ENCODE measurements at regions not wholly inside any gene's neighbourhood (a gene's known extent, or its start where the extent isn't known, plus 50 kb on each side); places are given as distances from the start of the nearest gene placed in this dataset.

- H3K27me3 Mint-ChIP-seq: peaks cover 19% of the 10 kb centered on the region
- no peaks in the 10 kb centered on the region for H3K9me3 ChIP-seq (ENCODE audit: control insufficient read depth, low read length, poor library complexity, severe bottlenecking)
- H3K27ac Mint-ChIP-seq: no peak overlapping the region
- H3K36me3 Mint-ChIP-seq (ENCODE audit: low read depth): no peaks in the 10 kb centered on the region
- no peak overlapping the region for H3K4me3 Mint-ChIP-seq
- no peaks in the 10 kb centered on the region for H3K4me1 Mint-ChIP-seq
- ATAC-seq: no peak
- no peak for DNase-seq
These were observed 77.5 kb upstream of the CACNA1A start for GRCh38 chr19:13583753-13584152.

DNA sequence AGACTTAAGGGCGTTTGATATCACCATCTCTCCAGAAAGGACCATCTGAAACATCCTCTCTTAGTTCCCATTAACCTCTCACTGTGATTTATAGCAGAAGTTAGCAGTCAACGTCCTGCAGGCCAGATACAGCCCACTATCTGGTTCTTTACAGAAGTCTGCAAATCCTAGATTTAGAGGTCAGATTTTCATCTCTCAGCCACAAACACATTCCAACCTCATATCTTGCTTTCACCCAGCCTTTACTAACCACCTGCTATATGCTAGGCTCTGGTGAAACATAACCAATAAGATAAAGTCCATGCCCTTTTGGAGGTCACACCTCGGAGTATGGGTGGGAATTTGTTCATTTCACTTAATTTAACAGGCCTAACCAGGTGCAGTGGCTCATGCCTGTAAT is 76.8 kb upstream of the CACNA1A start:
- Mint-ChIP-seq H3K36me3 (ENCODE audit: low read depth) (no peaks in the 10 kb centered on the region), H3K27ac (no peak overlapping the region), H3K4me3 (no peak overlapping the region), H3K27me3 (peaks cover 23% of the 10 kb centered on the region), H3K4me1 (no peaks in the 10 kb centered on the region)
- no peaks in the 10 kb centered on the region for H3K9me3 ChIP-seq (ENCODE audit: control insufficient read depth, low read length, poor library complexity, severe bottlenecking)
- DNase-seq (no peak), ATAC-seq (no peak)

DNA sequence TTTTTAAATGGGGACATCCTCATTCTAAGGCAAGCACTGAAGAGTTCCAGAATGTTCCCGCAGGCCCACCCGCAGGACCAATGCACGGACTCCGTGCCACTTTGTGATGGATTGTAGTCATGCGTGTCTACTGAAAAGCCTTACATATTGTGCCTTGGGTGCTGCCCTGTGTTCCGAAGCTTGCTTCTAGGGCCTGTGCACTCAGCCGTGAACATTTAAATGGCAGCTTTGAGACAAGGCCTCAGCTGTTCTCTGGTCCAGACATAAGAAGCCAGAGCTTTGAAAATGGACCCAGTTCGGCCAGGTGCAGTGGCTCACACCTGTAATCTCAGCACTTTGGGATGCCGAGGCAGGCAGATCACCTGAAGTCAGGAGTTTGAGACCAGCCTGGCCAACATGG is 75.3 kb upstream of the CACNA1A start:
- no peak for DNase-seq
- no peak for ATAC-seq
- no peaks in the 10 kb centered on the region for H3K9me3 ChIP-seq (ENCODE audit: control insufficient read depth, low read length, poor library complexity, severe bottlenecking)
- H3K27ac Mint-ChIP-seq: no peak overlapping the region
- no peak overlapping the region for H3K4me3 Mint-ChIP-seq
- no peaks in the 10 kb centered on the region for H3K36me3 Mint-ChIP-seq (ENCODE audit: low read depth)
- H3K27me3 Mint-ChIP-seq: peaks cover 18% of the 10 kb centered on the region
- H3K4me1 Mint-ChIP-seq: no peaks in the 10 kb centered on the region

- Mint-ChIP-seq H3K36me3 (ENCODE audit: low read depth) (no peaks in the 10 kb centered on the region), H3K27me3 (peaks cover 5% of the 10 kb centered on the region), H3K4me1 (no peaks in the 10 kb centered on the region), H3K4me3 (no peak overlapping the region), H3K27ac (no peak overlapping the region)
- DNase-seq (no peak), ATAC-seq (no peak)
- peaks cover 3% of the 10 kb centered on the region for H3K9me3 ChIP-seq (ENCODE audit: control insufficient read depth, low read length, poor library complexity, severe bottlenecking)
These were observed 73.2 kb upstream of the CACNA1A start for GRCh38 chr19:13579388-13580060.

- Mint-ChIP-seq H3K36me3 (ENCODE audit: low read depth) (no peaks in the 10 kb centered on the region), H3K27ac (no peak overlapping the region), H3K4me3 (no peak overlapping the region), H3K27me3 (peaks cover 12% of the 10 kb centered on the region), H3K4me1 (peaks cover 5% of the 10 kb centered on the region)
- no peak for ATAC-seq
- peaks cover 3% of the 10 kb centered on the region for H3K9me3 ChIP-seq (ENCODE audit: control insufficient read depth, low read length, poor library complexity, severe bottlenecking)
- DNase-seq: no peak
These were observed 70.4 kb upstream of the CACNA1A start for GRCh38 chr19:13576726-13577125.

DNA sequence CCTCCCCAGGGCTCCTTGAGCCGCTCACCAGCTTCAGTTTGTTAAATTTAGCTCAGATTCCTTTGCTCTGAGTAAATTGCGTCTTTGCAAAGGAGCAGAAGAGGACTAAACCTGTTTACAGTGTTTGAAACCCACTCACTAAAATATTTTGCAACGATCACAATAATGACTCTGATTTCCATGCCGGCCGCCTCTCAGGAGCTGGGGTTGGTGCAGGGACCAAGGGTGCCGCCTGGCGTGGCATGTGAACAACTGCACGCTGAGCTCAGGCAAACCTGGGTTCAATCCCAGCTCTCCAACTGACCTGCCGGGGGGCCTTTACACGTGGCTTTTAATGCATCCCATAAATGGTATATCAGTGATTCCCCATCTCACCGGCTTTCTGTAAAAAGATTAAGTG is 68.7 kb upstream of the CACNA1A start:
- H3K36me3 Mint-ChIP-seq (ENCODE audit: low read depth): peaks cover 3% of the 10 kb centered on the region
- H3K27me3 Mint-ChIP-seq: peaks cover 25% of the 10 kb centered on the region
- no peak overlapping the region for H3K27ac Mint-ChIP-seq
- no peak overlapping the region for H3K4me3 Mint-ChIP-seq
- H3K4me1 Mint-ChIP-seq: peaks cover 5% of the 10 kb centered on the region
- H3K9me3 ChIP-seq (ENCODE audit: control insufficient read depth, low read length, poor library complexity, severe bottlenecking): peaks cover 3% of the 10 kb centered on the region
- DNase-seq (no peak), ATAC-seq (no peak)

- Mint-ChIP-seq H3K4me3 (no peak overlapping the region), H3K4me1 (peaks cover 5% of the 10 kb centered on the region), H3K27me3 (peaks cover 22% of the 10 kb centered on the region), H3K27ac (no peak overlapping the region), H3K36me3 (ENCODE audit: low read depth) (peaks cover 5% of the 10 kb centered on the region)
- peaks cover 3% of the 10 kb centered on the region for H3K9me3 ChIP-seq (ENCODE audit: control insufficient read depth, low read length, poor library complexity, severe bottlenecking)
- no peak for DNase-seq
- no peak for ATAC-seq
These were observed 66.9 kb upstream of the CACNA1A start for GRCh38 chr19:13573056-13573667.

GRCh38 chr19:13561461-13561860 is 55.2 kb upstream of the CACNA1A start:
- H3K27me3 Mint-ChIP-seq: peaks cover 24% of the 10 kb centered on the region
- no peak for ATAC-seq
- H3K36me3 Mint-ChIP-seq (ENCODE audit: low read depth): peaks cover 2% of the 10 kb centered on the region
- DNase-seq: no peak
- H3K4me3 Mint-ChIP-seq: no peak overlapping the region
- H3K9me3 ChIP-seq (ENCODE audit: control insufficient read depth, low read length, poor library complexity, severe bottlenecking): no peaks in the 10 kb centered on the region
- H3K27ac Mint-ChIP-seq: no peak overlapping the region
- H3K4me1 Mint-ChIP-seq: no peaks in the 10 kb centered on the region

DNA sequence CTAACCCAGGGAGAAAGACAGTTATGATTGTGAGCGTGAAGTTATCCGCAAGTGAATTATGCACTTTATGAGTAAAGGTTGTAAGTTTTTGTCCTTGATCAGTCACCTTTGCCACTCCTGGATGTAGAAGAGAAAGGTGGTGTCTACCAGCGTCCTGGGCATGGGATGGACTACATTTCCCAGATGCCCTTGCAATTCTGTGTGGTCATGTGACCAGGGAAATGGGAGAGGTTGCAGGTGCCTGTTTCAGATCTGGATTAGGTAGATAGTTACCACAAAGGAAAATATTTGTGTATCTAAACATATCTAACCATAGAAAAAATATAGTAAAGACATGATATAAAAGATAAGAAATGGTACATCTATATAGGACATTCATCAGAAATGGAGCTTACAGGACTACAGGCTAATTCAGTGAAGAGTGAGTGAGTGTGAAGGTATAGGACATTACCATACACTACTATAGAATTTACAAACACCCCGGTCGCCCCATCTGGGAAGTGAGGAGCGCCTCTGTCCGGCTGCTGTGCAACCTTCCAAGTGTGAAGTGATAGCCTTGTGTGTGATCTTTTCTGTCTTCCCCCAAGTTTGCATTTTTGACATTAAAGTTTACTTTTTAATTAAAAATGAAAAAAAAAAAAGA is 51.6 kb upstream of the CACNA1A start:
- Mint-ChIP-seq H3K36me3 (ENCODE audit: low read depth) (no peaks in the 10 kb centered on the region), H3K27ac (no peak overlapping the region), H3K4me3 (no peak overlapping the region), H3K4me1 (no peaks in the 10 kb centered on the region), H3K27me3 (peaks cover 36% of the 10 kb centered on the region)
- no peaks in the 10 kb centered on the region for H3K9me3 ChIP-seq (ENCODE audit: control insufficient read depth, low read length, poor library complexity, severe bottlenecking)
- DNase-seq (no peak), ATAC-seq (peak; percentile 32)

GRCh38 chr19:13556552-13556951 is 50.3 kb upstream of the CACNA1A start:
- H3K9me3 ChIP-seq (ENCODE audit: control insufficient read depth, low read length, poor library complexity, severe bottlenecking): no peaks in the 10 kb centered on the region
- Mint-ChIP-seq H3K4me3 (no peak overlapping the region), H3K27ac (peak overlapping the region; percentile 9), H3K4me1 (peaks cover 2% of the 10 kb centered on the region), H3K27me3 (peaks cover 43% of the 10 kb centered on the region), H3K36me3 (ENCODE audit: low read depth) (peaks cover 4% of the 10 kb centered on the region)
- no peak for DNase-seq
- no peak for ATAC-seq
